ENCODE measurements at regions not wholly inside any gene's neighbourhood (a gene's known extent, or its start where the extent isn't known, plus 50 kb on each side); places are given as distances from the start of the nearest gene placed in this dataset.

- no peak overlapping the region for H3K27ac ChIP-seq
- TF ChIP-seq CTCF (conservative IDR thresholded peaks at IDR 0.05) = no peak
Observed at GRCh38 chr10:42974693-42975002, 102.2 kb upstream of the RET start.

GRCh38 chr10:42975005-42975493, 101.8 kb upstream of the RET start:
- H3K27ac ChIP-seq = no peak overlapping the region
- TF ChIP-seq CTCF (conservative IDR thresholded peaks at IDR 0.05) = no peak

GRCh38 chr10:42975558-42976340, 101.1 kb upstream of the RET start:
- TF ChIP-seq CTCF (conservative IDR thresholded peaks at IDR 0.05) = no peak; the same call in 1 of the 2 replicates

GRCh38 chr10:42976351-42977031, 100.4 kb upstream of the RET start:
- H3K27ac ChIP-seq = no peak overlapping the region
- TF ChIP-seq CTCF (conservative IDR thresholded peaks at IDR 0.05) = no peak

More at GRCh38 chr10:42975558-42976340, 101.1 kb upstream of the RET start:
- no peak overlapping the region for H3K27ac ChIP-seq

- no peak for TF ChIP-seq CTCF (conservative IDR thresholded peaks at IDR 0.05)
Observed at GRCh38 chr10:42977032-42977416, 99.8 kb upstream of the RET start.

GRCh38 chr10:42979181-42979580, 97.7 kb upstream of the RET start:
- TF ChIP-seq CTCF (conservative IDR thresholded peaks at IDR 0.05) = no peak
- no peak overlapping the region for H3K27ac ChIP-seq

More at GRCh38 chr10:42977032-42977416, 99.8 kb upstream of the RET start:
- no peak overlapping the region for H3K27ac ChIP-seq

- no peak overlapping the region for H3K27ac ChIP-seq
- TF ChIP-seq CTCF (conservative IDR thresholded peaks at IDR 0.05) = no peak
Observed at GRCh38 chr10:42979721-42980467, 97.0 kb upstream of the RET start.
